Hepatocyte (in vitro differentiated cells): ENCODE measurements at regions not wholly inside any gene's neighbourhood (a gene's known extent, or its start where the extent isn't known, plus 50 kb on each side); places are given as distances from the start of the nearest gene placed in this dataset.

Experiments
- CTCF ChIP-seq: fragments of 200-600 bp; sonication (generic); IDR thresholded peaks from 2 replicates; pipeline ENCODE4 v1.5.1; 2016; ENCODE audit warnings: antibody characterized with exemption, mild to moderate bottlenecking; ENCODE audit not compliant: poor library complexity
- EZH2 ChIP-seq: fragments of 200-600 bp; sonication (generic); IDR thresholded peaks from 2 replicates; pipeline ENCODE4 v1.6.1; 2016; ENCODE audit warnings: antibody characterized with exemption, mild to moderate bottlenecking, borderline replicate concordance
- EZH2phosphoT487 ChIP-seq: fragments of 200-600 bp; sonication (generic); IDR thresholded peaks from one replicate; pipeline ENCODE4 v1.6.1; 2018; ENCODE audit warnings: antibody characterized with exemption, mild to moderate bottlenecking, low read depth, moderate library complexity; ENCODE audit not compliant: unreplicated experiment, severe bottlenecking

- no peak for TF ChIP-seq CTCF
- no peak for TF ChIP-seq EZH2
- no peak for TF ChIP-seq EZH2phosphoT487
These were observed 62.7 kb upstream of the LINC01488 start for GRCh38 chr11:69418576-69419296.
